ENCODE measurements at regions not wholly inside any gene's neighbourhood (a gene's known extent, or its start where the extent isn't known, plus 50 kb on each side); places are given as distances from the start of the nearest gene placed in this dataset.

DNA sequence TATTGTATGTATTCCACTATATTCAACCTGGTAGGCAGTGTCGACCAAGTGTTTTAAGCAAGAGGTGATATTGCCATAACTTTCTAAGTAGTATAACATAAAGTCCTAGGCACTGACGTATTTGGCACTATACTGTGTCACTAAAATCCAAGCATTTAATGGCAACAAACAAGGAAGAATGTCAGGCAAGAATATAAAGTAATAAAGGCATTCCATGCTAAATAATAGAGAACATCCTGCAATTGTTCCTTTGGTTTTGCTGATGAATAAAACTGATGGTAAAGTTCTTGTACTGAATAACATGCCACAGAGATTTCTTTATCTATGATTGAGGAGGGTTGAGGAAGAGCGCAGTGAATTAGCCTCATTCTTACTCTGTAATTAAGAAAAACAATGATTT is 256.9 kb downstream of the HINT1 start:
- ATAC-seq (no peak), DNase-seq (ENCODE audit: extremely low read depth in 1 of 4, low spot score in 3 of 4) (no peak), FAIRE-seq (no peak)
- BruUV-seq (replicated peaks), result no TSS peak
- Histone ChIP-seq H3K4me2 (ENCODE audit: insufficient read depth, low read length) (no peak overlapping the region), H3K9me3 (replicated peaks; ENCODE audit: control insufficient read depth, insufficient read depth, low read depth, low read length) (no peaks in the 10 kb centered on the region), H3K4me1 (replicated peaks in 1 of 2; ENCODE audit: control insufficient read depth in 2 of 2, insufficient read depth in 2 of 2, low read length in 2 of 2) (no peaks in the 10 kb centered on the region), H3K36me3 (ENCODE audit: control insufficient read depth, insufficient read depth, low read length) (no peaks in the 10 kb centered on the region), H3K9me1 (ENCODE audit: control insufficient read depth, insufficient read depth, low read length) (no peaks in the 10 kb centered on the region), H3K27me3 (ENCODE audit: control insufficient read depth in 2 of 2, insufficient read depth in 2 of 2, low read length in 2 of 2) (no peaks in the 10 kb centered on the region), H3K4me3 (no peak overlapping the region), H2AFZ (ENCODE audit: low read depth, low read length) (no peak overlapping the region), H3K79me2 (ENCODE audit: control insufficient read depth, insufficient read depth, low read length) (no peaks in the 10 kb centered on the region), H3K9ac (ENCODE audit: insufficient read depth in 1 of 2, low read depth in 2 of 2, low read length in 2 of 2) (no peak overlapping the region), H4K20me1 (replicated peaks; ENCODE audit: control insufficient read depth, insufficient read depth, low read length) (no peaks in the 10 kb centered on the region), H3K27ac (ENCODE audit: extremely low read depth, low read depth, low read length) (no peak overlapping the region)
- ChIA-PET CTCF (ENCODE audit: low intra/inter-chr PET ratio) (no interaction called here), POLR2A (no interaction called here)
- TF ChIP-seq RBM25 (IDR thresholded peaks at IDR 0.05; ENCODE audit: low read depth, low read length, severe bottlenecking) (no peak), ZNF143 (CRISPR knock-in tag; IDR thresholded peaks at IDR 0.05) (no peak), TBP (optimal IDR thresholded peaks at IDR 0.05; ENCODE audit: low read depth, low read length) (no peak), KDM2B (CRISPR knock-in tag; IDR thresholded peaks at IDR 0.05) (no peak), NUFIP1 (IDR thresholded peaks at IDR 0.05; ENCODE audit: partially characterized antibody) (no peak), HDGF (IDR thresholded peaks at IDR 0.05) (no peak), ZNF699 (CRISPR knock-in tag; IDR thresholded peaks at IDR 0.05; ENCODE audit: insufficient replicate concordance) (no peak), L3MBTL2 (IDR thresholded peaks at IDR 0.05) (no peak)
- TF ChIP-seq, protein P1, sequence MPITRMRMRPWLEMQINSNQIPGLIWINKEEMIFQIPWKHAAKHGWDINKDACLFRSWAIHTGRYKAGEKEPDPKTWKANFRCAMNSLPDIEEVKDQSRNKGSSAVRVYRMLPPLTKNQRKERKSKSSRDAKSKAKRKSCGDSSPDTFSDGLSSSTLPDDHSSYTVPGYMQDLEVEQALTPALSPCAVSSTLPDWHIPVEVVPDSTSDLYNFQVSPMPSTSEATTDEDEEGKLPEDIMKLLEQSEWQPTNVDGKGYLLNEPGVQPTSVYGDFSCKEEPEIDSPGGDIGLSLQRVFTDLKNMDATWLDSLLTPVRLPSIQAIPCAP (CRISPR knock-in tag; IDR thresholded peaks at IDR 0.05; ENCODE audit: borderline replicate concordance), result no peak
- TF ChIP-seq, protein P2, sequence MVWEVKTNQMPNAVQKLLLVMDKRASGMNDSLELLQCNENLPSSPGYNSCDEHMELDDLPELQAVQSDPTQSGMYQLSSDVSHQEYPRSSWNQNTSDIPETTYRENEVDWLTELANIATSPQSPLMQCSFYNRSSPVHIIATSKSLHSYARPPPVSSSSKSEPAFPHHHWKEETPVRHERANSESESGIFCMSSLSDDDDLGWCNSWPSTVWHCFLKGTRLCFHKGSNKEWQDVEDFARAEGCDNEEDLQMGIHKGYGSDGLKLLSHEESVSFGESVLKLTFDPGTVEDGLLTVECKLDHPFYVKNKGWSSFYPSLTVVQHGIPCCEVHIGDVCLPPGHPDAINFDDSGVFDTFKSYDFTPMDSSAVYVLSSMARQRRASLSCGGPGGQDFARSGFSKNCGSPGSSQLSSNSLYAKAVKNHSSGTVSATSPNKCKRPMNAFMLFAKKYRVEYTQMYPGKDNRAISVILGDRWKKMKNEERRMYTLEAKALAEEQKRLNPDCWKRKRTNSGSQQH (CRISPR knock-in tag; IDR thresholded peaks at IDR 0.05), result no peak
- TF ChIP-seq, protein P3, sequence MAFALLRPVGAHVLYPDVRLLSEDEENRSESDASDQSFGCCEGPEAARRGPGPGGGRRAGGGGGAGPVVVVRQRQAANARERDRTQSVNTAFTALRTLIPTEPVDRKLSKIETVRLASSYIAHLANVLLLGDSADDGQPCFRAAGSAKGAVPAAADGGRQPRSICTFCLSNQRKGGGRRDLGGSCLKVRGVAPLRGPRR (CRISPR knock-in tag; IDR thresholded peaks at IDR 0.05), result no peak
- in situ Hi-C loops (cut with MboI), result no loop called here
- 0% methylated on average over 3 of the region's 3 CpGs for WGBS (ENCODE audit: insufficient coverage, low coverage, missing lambda C conversion rate)
- intact Hi-C loops (cut with micrococcal nuclease), result no loop called here
